ENCODE measurements at regions not wholly inside any gene's neighbourhood (a gene's known extent, or its start where the extent isn't known, plus 50 kb on each side); places are given as distances from the start of the nearest gene placed in this dataset.

DNA sequence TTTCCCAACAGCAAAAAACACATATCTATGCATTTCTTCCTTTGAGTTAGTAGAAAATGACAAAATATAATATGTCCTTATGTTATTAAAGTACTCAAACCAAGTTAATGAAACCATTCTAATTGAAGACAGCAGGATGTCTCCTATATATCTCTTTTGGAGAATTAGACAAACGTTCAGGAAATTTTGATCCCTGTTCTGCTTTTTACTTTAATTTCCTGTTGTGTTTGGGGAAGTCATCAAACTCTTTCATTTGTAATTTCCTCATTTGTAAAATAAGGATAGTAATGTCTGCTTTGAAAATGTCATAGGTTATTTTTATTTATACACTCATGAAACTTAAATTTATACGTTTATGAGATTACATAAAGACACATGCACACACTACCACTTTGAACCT is 281.8 kb upstream of the ANO5 start:
- TF ChIP-seq, protein P1, sequence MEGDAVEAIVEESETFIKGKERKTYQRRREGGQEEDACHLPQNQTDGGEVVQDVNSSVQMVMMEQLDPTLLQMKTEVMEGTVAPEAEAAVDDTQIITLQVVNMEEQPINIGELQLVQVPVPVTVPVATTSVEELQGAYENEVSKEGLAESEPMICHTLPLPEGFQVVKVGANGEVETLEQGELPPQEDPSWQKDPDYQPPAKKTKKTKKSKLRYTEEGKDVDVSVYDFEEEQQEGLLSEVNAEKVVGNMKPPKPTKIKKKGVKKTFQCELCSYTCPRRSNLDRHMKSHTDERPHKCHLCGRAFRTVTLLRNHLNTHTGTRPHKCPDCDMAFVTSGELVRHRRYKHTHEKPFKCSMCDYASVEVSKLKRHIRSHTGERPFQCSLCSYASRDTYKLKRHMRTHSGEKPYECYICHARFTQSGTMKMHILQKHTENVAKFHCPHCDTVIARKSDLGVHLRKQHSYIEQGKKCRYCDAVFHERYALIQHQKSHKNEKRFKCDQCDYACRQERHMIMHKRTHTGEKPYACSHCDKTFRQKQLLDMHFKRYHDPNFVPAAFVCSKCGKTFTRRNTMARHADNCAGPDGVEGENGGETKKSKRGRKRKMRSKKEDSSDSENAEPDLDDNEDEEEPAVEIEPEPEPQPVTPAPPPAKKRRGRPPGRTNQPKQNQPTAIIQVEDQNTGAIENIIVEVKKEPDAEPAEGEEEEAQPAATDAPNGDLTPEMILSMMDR (IDR thresholded peaks at IDR 0.05), result no peak
- no peak for TF ChIP-seq POLR2A (IDR thresholded peaks at IDR 0.05)

Measured in vagina (tissue), 2 donors.